NCI-H2107 (cell line): ENCODE measurements at regions not wholly inside any gene's neighbourhood (a gene's known extent, or its start where the extent isn't known, plus 50 kb on each side); places are given as distances from the start of the nearest gene placed in this dataset.

Source experiments
- DNase-seq: peaks from one replicate; lab custom pipeline; 2025; lab: John Stamatoyannopoulos, UW

- DNase-seq, result no peak
Observed at GRCh38 chr13:74479124-74479523, 344.9 kb upstream of the KLF12 start.

- DNase-seq, result no peak
Observed at GRCh38 chr13:74476788-74477187, 342.6 kb upstream of the KLF12 start.

- no peak for DNase-seq
Observed at GRCh38 chr13:74476365-74476764, 342.2 kb upstream of the KLF12 start.

GRCh38 chr13:74466864-74467263, 332.7 kb upstream of the KLF12 start:
- DNase-seq, result no peak

- no peak for DNase-seq
Observed at GRCh38 chr13:74466020-74466419, 331.8 kb upstream of the KLF12 start.

GRCh38 chr13:74465271-74465670, 331.1 kb upstream of the KLF12 start:
- DNase-seq, result no peak

- DNase-seq, result no peak
Observed at GRCh38 chr13:74464670-74465069, 330.5 kb upstream of the KLF12 start.

GRCh38 chr13:74461011-74461410, 326.8 kb upstream of the KLF12 start:
- DNase-seq, result no peak

- no peak for DNase-seq
Observed at GRCh38 chr13:74452881-74453280, 318.7 kb upstream of the KLF12 start.

- no peak for DNase-seq
Observed at GRCh38 chr13:74452176-74452575, 318.0 kb upstream of the KLF12 start.

- DNase-seq, result no peak
Observed at GRCh38 chr13:74450964-74451363, 316.8 kb upstream of the KLF12 start.

GRCh38 chr13:74450525-74450845, 316.3 kb upstream of the KLF12 start:
- DNase-seq, result no peak

GRCh38 chr13:74449811-74450524, 315.8 kb upstream of the KLF12 start:
- DNase-seq, result no peak

- DNase-seq, result no peak
Observed at GRCh38 chr13:74444864-74445479, 310.8 kb upstream of the KLF12 start.

GRCh38 chr13:74444161-74444571, 310.0 kb upstream of the KLF12 start:
- DNase-seq, result no peak

- DNase-seq, result no peak
Observed at GRCh38 chr13:74443631-74444030, 309.4 kb upstream of the KLF12 start.

- DNase-seq, result no peak
Observed at GRCh38 chr13:74442751-74443150, 308.5 kb upstream of the KLF12 start.

- no peak for DNase-seq
Observed at GRCh38 chr13:74438901-74439300, 304.7 kb upstream of the KLF12 start.

- no peak for DNase-seq
Observed at GRCh38 chr13:74434782-74435181, 300.6 kb upstream of the KLF12 start.

- DNase-seq, result no peak
Observed at GRCh38 chr13:74424455-74424854, 290.3 kb upstream of the KLF12 start.

- no peak for DNase-seq
Observed at GRCh38 chr13:74423434-74423833, 289.2 kb upstream of the KLF12 start.

GRCh38 chr13:74414458-74414857, 280.3 kb upstream of the KLF12 start:
- no peak for DNase-seq

GRCh38 chr13:74413482-74413881, 279.3 kb upstream of the KLF12 start:
- no peak for DNase-seq

GRCh38 chr13:74409551-74409950, 275.3 kb upstream of the KLF12 start:
- no peak for DNase-seq
